Fibroblast of villous mesenchyme (primary cell): ENCODE measurements at regions not wholly inside any gene's neighbourhood (a gene's known extent, or its start where the extent isn't known, plus 50 kb on each side); places are given as distances from the start of the nearest gene placed in this dataset. TPM values are rescaled to one million over a fixed set of nuclear protein-coding genes. Genes with fewer than 3 reads are reported as not detected.

Experiments used
- DNase-seq: peaks from one replicate; pipeline ENCODE4 v3.0.0-alpha.2; 2010; ENCODE audit warnings: low read depth
- H3K4me3 ChIP-seq: 2 replicates; pipeline ENCODE4 v1.5.1; 2011; ENCODE audit warnings: low read depth, mild to moderate bottlenecking, low read length
- CTCF ChIP-seq: IDR thresholded peaks from 2 replicates; pipeline ENCODE4 v1.5.1; 2012; ENCODE audit warnings: low read depth, mild to moderate bottlenecking, low read length; ENCODE audit not compliant: insufficient read depth
- small RNA-seq: library from RNA; depleted of rRNA; stranded (forward); fragments of <200 nt; gene quantifications from one replicate; pipeline ENCODE3, GENCODE V24; 2012

- peak; percentile 75 for DNase-seq
- no peak for TF ChIP-seq CTCF
- no peak overlapping the region for H3K4me3 ChIP-seq
Measured at GRCh38 chr10:44860811-44861736, 50.1 kb upstream of the TMEM72 start.

Small RNA genes lying in the stretch of these regions (small RNA-seq; reads per million reads assigned to genes)
- gene AL356157.2: not detected
